Breast epithelium (tissue), 3 donors: ENCODE measurements at regions not wholly inside any gene's neighbourhood (a gene's known extent, or its start where the extent isn't known, plus 50 kb on each side); places are given as distances from the start of the nearest gene placed in this dataset.

Source experiments
- POLR2A ChIP-seq: fragments of 450-650 bp; IDR thresholded peaks from one replicate; pipeline ENCODE4 v1.6.1; 2016; ENCODE audit warnings: antibody characterized with exemption, mild to moderate bottlenecking, moderate library complexity
- TF ChIP-seq, protein P1 (sequence below), 3 donors: fragments of 450-650 bp; IDR thresholded peaks; one replicate each; pipeline ENCODE4 v1.5.1; 2016 to 2017; ENCODE audit warnings: antibody characterized with exemption in 3 of 3, mild to moderate bottlenecking in 3 of 3, moderate library complexity in 3 of 3

DNA sequence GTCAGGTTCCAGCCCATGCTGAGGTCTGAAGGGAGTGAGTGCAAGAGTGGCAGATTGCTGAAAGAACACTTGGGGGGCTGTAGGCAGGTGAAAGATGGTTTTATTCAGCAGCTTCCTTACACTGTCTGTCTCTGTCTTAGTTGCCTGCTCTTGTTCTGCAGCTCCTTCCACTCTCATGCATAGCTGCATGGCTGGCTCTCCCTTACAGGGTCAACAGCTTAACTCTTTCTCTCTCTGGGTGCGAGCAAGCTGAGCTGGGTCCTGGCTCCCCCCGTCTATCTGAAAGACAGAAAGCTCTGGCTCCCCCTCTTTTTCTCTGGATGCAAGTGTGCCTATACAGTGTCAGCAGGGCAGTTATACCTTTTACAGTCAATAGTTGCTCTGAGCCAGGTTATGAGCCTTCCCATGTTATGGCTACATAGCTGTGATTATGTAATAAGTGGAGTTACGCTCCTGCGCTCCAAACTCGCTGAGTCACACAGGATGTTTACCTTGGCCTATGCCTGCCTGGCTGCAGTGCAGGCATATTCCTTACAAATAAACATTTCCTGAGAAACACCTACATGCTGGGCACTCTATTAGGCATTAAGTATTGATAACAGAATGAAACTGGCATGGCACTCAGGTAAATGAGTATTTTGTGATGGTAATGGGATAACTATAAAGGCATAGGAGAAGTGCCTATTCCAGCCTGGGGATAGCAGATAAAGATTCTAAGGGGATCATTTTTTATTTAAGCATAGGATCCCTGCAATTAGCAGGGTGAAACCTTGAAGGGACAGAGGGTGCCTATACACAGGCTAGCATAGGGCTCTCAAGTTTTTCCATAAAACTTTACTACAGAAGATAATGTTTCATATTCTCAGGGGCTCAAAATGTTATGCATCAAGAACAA is 826.9 kb upstream of the PCDH9 start:
- TF ChIP-seq, protein P1, sequence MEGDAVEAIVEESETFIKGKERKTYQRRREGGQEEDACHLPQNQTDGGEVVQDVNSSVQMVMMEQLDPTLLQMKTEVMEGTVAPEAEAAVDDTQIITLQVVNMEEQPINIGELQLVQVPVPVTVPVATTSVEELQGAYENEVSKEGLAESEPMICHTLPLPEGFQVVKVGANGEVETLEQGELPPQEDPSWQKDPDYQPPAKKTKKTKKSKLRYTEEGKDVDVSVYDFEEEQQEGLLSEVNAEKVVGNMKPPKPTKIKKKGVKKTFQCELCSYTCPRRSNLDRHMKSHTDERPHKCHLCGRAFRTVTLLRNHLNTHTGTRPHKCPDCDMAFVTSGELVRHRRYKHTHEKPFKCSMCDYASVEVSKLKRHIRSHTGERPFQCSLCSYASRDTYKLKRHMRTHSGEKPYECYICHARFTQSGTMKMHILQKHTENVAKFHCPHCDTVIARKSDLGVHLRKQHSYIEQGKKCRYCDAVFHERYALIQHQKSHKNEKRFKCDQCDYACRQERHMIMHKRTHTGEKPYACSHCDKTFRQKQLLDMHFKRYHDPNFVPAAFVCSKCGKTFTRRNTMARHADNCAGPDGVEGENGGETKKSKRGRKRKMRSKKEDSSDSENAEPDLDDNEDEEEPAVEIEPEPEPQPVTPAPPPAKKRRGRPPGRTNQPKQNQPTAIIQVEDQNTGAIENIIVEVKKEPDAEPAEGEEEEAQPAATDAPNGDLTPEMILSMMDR (IDR thresholded peaks at IDR 0.05) = no peak
- no peak for TF ChIP-seq POLR2A
